ENCODE measurements at regions not wholly inside any gene's neighbourhood (a gene's known extent, or its start where the extent isn't known, plus 50 kb on each side); places are given as distances from the start of the nearest gene placed in this dataset.

GRCh38 chr4:124203613-124204238 is 508.8 kb downstream of the ANKRD50 start:
- H3K27ac ChIP-seq (ENCODE audit: insufficient read depth, low read length) = no peak overlapping the region
- H3K4me2 ChIP-seq (ENCODE audit: extremely low read depth, insufficient read depth, low read length) = no peak overlapping the region
- peaks cover 6% of the 10 kb centered on the region for H3K4me1 ChIP-seq (ENCODE audit: control insufficient read depth, extremely low read depth, insufficient read depth, low read length)

DNA sequence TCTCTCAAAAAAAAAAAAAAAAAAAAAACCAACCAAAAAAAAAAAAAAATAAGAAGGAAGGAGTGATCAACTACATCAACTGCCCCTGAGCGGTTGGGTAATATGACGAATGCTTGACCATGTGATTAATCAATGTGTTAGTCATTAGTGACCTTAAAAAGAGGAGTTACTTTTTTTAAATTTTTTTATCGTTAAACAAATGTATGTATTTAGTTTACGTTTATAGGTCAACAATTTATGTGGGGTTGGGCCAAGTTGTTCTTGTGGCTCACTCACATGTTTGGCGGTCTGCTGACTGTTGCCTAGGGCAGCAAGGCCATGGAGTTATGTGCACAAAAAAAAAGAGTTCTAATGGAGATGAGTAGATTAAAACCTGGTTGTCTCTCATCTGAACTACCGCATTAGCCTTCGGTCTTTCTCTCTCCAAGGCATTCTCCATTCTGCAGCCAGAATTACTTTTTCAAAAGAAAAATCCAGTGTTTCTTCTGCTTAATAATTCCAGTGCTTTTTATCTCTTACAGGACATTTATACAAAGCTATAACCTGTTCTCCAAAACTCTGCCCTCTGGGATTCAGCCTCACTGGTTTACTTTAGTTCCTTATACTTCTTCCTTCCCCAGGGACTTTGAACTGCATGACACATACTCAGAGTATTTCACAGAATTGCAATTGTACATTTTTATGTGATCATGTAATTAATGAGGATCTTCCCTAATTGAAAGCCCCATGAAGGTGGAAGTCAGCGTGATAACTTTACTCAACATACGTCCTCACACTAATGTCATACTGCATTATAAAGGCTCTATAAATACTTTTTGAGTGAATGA is 505.5 kb downstream of the ANKRD50 start:
- DNase-seq (ENCODE audit: low read depth in 2 of 2) = peak; percentile 62 to 83
- TF ChIP-seq EZH2 (IDR thresholded peaks at IDR 0.05; ENCODE audit: low read length, missing control alignments) = no peak
- TF ChIP-seq, protein P1, sequence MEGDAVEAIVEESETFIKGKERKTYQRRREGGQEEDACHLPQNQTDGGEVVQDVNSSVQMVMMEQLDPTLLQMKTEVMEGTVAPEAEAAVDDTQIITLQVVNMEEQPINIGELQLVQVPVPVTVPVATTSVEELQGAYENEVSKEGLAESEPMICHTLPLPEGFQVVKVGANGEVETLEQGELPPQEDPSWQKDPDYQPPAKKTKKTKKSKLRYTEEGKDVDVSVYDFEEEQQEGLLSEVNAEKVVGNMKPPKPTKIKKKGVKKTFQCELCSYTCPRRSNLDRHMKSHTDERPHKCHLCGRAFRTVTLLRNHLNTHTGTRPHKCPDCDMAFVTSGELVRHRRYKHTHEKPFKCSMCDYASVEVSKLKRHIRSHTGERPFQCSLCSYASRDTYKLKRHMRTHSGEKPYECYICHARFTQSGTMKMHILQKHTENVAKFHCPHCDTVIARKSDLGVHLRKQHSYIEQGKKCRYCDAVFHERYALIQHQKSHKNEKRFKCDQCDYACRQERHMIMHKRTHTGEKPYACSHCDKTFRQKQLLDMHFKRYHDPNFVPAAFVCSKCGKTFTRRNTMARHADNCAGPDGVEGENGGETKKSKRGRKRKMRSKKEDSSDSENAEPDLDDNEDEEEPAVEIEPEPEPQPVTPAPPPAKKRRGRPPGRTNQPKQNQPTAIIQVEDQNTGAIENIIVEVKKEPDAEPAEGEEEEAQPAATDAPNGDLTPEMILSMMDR (conservative IDR thresholded peaks at IDR 0.05 in 1 of 2, IDR thresholded peaks at IDR 0.05 in 1 of 2; ENCODE audit: low read depth in 1 of 2, low read length in 2 of 2) = no peak
- Histone ChIP-seq H3K9ac (ENCODE audit: insufficient read depth, low read length) (no peak overlapping the region), H3K27ac (ENCODE audit: insufficient read depth, low read length) (no peak overlapping the region), H3K27me3 (ENCODE audit: control insufficient read depth, insufficient read depth, low read length) (no peaks in the 10 kb centered on the region), H3K79me2 (ENCODE audit: control insufficient read depth, insufficient read depth, low read length) (no peaks in the 10 kb centered on the region), H4K20me1 (ENCODE audit: control insufficient read depth, extremely low read depth, insufficient read depth, low read length) (no peaks in the 10 kb centered on the region), H2AFZ (ENCODE audit: low read length) (no peak overlapping the region), H3K4me2 (ENCODE audit: extremely low read depth, insufficient read depth, low read length) (no peak overlapping the region), H3K9me3 (ENCODE audit: control insufficient read depth, insufficient read depth, low read depth, low read length) (no peaks in the 10 kb centered on the region), H3K4me3 (replicated peaks in 1 of 4; ENCODE audit: control extremely low read depth in 1 of 4, insufficient read depth in 1 of 4, low read depth in 3 of 4, low read length in 4 of 4) (no peak overlapping the region), H3K36me3 (ENCODE audit: control insufficient read depth, insufficient read depth, low read length) (no peaks in the 10 kb centered on the region), H3K4me1 (ENCODE audit: control insufficient read depth, extremely low read depth, insufficient read depth, low read length) (peaks cover 3% of the 10 kb centered on the region)

More at GRCh38 chr4:124203613-124204238, 508.8 kb downstream of the ANKRD50 start:
- H4K20me1 ChIP-seq (ENCODE audit: control insufficient read depth, extremely low read depth, insufficient read depth, low read length) = no peaks in the 10 kb centered on the region
- peak; percentile 86 to 93 for DNase-seq (ENCODE audit: low read depth in 2 of 2)
- H3K36me3 ChIP-seq (ENCODE audit: control insufficient read depth, insufficient read depth, low read length) = no peaks in the 10 kb centered on the region
- no peak overlapping the region for H3K9ac ChIP-seq (ENCODE audit: insufficient read depth, low read length)
- H3K9me3 ChIP-seq (ENCODE audit: control insufficient read depth, insufficient read depth, low read depth, low read length) = no peaks in the 10 kb centered on the region
- no peak for TF ChIP-seq EZH2 (IDR thresholded peaks at IDR 0.05; ENCODE audit: low read length, missing control alignments)
- TF ChIP-seq, protein P1 (conservative IDR thresholded peaks at IDR 0.05 in 1 of 2, IDR thresholded peaks at IDR 0.05 in 1 of 2; ENCODE audit: low read depth in 1 of 2, low read length in 2 of 2) = no peak
- H2AFZ ChIP-seq (ENCODE audit: low read length) = no peak overlapping the region
- H3K79me2 ChIP-seq (ENCODE audit: control insufficient read depth, insufficient read depth, low read length) = no peaks in the 10 kb centered on the region
- no peak overlapping the region for H3K4me3 ChIP-seq (replicated peaks in 1 of 4; ENCODE audit: control extremely low read depth in 1 of 4, insufficient read depth in 1 of 4, low read depth in 3 of 4, low read length in 4 of 4)
- no peaks in the 10 kb centered on the region for H3K27me3 ChIP-seq (ENCODE audit: control insufficient read depth, insufficient read depth, low read length)

DNA sequence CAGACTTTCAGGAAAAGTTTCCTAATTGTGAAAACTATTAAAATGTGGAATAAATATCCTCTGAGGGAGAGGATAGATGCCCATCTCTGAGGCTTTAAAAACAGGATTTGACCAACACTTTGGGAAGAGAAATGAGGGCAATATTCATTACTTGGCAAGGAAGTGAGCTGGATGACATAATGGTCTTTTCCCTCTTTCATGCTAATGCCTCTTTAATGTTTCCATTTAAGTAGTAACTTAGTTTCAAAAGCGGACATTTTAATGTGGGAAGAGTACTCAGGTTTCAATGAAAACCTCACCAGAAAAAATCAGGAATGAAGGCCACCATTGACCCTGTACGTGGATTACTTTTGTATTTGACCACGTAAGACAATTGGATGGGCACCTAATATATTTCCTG is 503.3 kb downstream of the ANKRD50 start:
- Histone ChIP-seq H3K9me3 (ENCODE audit: control insufficient read depth, insufficient read depth, low read depth, low read length) (no peaks in the 10 kb centered on the region), H3K79me2 (ENCODE audit: control insufficient read depth, insufficient read depth, low read length) (no peaks in the 10 kb centered on the region), H3K4me1 (ENCODE audit: control insufficient read depth, extremely low read depth, insufficient read depth, low read length) (no peaks in the 10 kb centered on the region), H3K4me3 (replicated peaks in 1 of 4; ENCODE audit: control extremely low read depth in 1 of 4, insufficient read depth in 1 of 4, low read depth in 3 of 4, low read length in 4 of 4) (no peak overlapping the region), H3K4me2 (ENCODE audit: extremely low read depth, insufficient read depth, low read length) (no peak overlapping the region), H3K9ac (ENCODE audit: insufficient read depth, low read length) (no peak overlapping the region), H3K27ac (ENCODE audit: insufficient read depth, low read length) (no peak overlapping the region), H2AFZ (ENCODE audit: low read length) (no peak overlapping the region), H3K27me3 (ENCODE audit: control insufficient read depth, insufficient read depth, low read length) (no peaks in the 10 kb centered on the region), H4K20me1 (ENCODE audit: control insufficient read depth, extremely low read depth, insufficient read depth, low read length) (no peaks in the 10 kb centered on the region), H3K36me3 (ENCODE audit: control insufficient read depth, insufficient read depth, low read length) (no peaks in the 10 kb centered on the region)
- peak in 1 of 2 donors; percentile 18 for DNase-seq (ENCODE audit: low read depth in 2 of 2)
- TF ChIP-seq EZH2 (IDR thresholded peaks at IDR 0.05; ENCODE audit: low read length, missing control alignments) = no peak
- TF ChIP-seq, protein P1 (conservative IDR thresholded peaks at IDR 0.05 in 1 of 2, IDR thresholded peaks at IDR 0.05 in 1 of 2; ENCODE audit: low read depth in 1 of 2, low read length in 2 of 2) = no peak

Data from fibroblast of lung (primary cell).